ENCODE measurements at regions not wholly inside any gene's neighbourhood (a gene's known extent, or its start where the extent isn't known, plus 50 kb on each side); places are given as distances from the start of the nearest gene placed in this dataset.

DNA sequence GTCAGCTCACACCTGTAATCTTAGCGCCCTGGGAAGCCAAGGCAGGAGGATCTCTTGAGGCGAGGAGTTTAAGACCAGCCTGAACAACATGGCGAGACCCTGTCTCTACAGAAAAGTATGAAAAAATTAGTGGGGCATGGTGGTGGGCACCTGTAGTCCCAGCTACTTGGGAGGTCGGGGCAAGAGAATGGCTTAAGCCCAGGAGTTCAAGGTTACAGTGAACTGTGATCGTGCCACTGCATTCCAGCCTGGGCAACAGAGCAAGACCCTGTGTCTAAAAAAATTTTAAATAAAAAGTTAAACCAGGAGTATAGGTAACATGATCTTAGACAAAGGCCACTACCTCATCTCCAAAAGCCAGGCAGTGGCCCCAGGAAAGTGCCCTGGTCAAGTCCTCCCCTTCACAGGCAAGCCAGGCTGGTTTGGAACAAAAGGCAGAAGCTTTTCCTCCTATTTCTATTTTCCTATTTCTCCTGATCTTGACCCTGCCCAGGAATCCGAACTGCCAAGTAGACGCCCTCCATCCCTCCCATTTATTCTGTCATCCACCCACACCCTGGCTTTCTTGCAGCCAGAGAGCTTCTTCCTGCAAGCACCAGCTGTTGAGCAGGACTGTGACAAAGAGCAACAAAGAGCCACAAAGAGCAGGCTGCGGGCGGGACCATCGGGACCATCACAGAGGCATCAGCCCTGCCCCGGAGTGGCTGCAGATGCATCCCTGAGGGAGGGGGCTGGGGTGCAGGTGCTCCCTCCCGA, 149.9 kb upstream of the AFDN start:
- Histone ChIP-seq H3K4me1 (peaks cover 18% of the 10 kb centered on the region), H3K9ac (ENCODE audit: low read depth in 2 of 2, low read length in 2 of 2) (peak overlapping the region in 1 of 2 donors; percentile 6), H3K36me3 (no peaks in the 10 kb centered on the region), H3K27ac (peak overlapping the region; percentile 81), H3K4me3 (no peak overlapping the region), H3K9me3 (no peaks in the 10 kb centered on the region), H3K27me3 (peaks cover 4% of the 10 kb centered on the region)
- no peak for TF ChIP-seq CTCF (IDR thresholded peaks at IDR 0.05)
- intact Hi-C loops (cut with DNase I), result no loop called here
- DNase-seq, result peak; percentile 75

- H3K4me1 ChIP-seq, result peaks cover 18% of the 10 kb centered on the region
- no peaks in the 10 kb centered on the region for H3K36me3 ChIP-seq
- no peak overlapping the region for H3K9ac ChIP-seq (ENCODE audit: low read depth in 2 of 2, low read length in 2 of 2)
- no peaks in the 10 kb centered on the region for H3K9me3 ChIP-seq
- intact Hi-C loops (cut with DNase I), result no loop called here
- no peak overlapping the region for H3K4me3 ChIP-seq
- DNase-seq, result no peak
- H3K27ac ChIP-seq, result peak overlapping the region; percentile 81
- peaks cover 4% of the 10 kb centered on the region for H3K27me3 ChIP-seq
- TF ChIP-seq CTCF (IDR thresholded peaks at IDR 0.05), result no peak
Observed at GRCh38 chr6:167677422-167677789, 149.3 kb upstream of the AFDN start.

GRCh38 chr6:167678102-167679101, 148.3 kb upstream of the AFDN start:
- H3K9me3 ChIP-seq, result no peaks in the 10 kb centered on the region
- intact Hi-C loops (cut with DNase I), result no loop called here
- H3K36me3 ChIP-seq, result no peaks in the 10 kb centered on the region
- peak; percentile 67 for DNase-seq
- peak overlapping the region; percentile 49 to 54 for H3K9ac ChIP-seq (ENCODE audit: low read depth in 2 of 2, low read length in 2 of 2)
- H3K4me3 ChIP-seq, result peak overlapping the region; percentile 24
- H3K4me1 ChIP-seq, result peaks cover 20% of the 10 kb centered on the region
- H3K27me3 ChIP-seq, result peaks cover 4% of the 10 kb centered on the region
- TF ChIP-seq CTCF (IDR thresholded peaks at IDR 0.05), result no peak
- H3K27ac ChIP-seq, result no peak overlapping the region

GRCh38 chr6:167679122-167679736, 147.5 kb upstream of the AFDN start:
- Histone ChIP-seq H3K27me3 (peaks cover 4% of the 10 kb centered on the region), H3K4me1 (peaks cover 21% of the 10 kb centered on the region), H3K36me3 (no peaks in the 10 kb centered on the region), H3K4me3 (no peak overlapping the region), H3K9ac (ENCODE audit: low read depth in 2 of 2, low read length in 2 of 2) (no peak overlapping the region), H3K27ac (no peak overlapping the region), H3K9me3 (no peaks in the 10 kb centered on the region)
- no peak for TF ChIP-seq CTCF (IDR thresholded peaks at IDR 0.05)
- intact Hi-C loops (cut with DNase I), result no loop called here
- no peak for DNase-seq

Measured in colonic mucosa (tissue), 4 donors.